ENCODE measurements at regions not wholly inside any gene's neighbourhood (a gene's known extent, or its start where the extent isn't known, plus 50 kb on each side); places are given as distances from the start of the nearest gene placed in this dataset.

- no peak overlapping the region for H3K27ac ChIP-seq
- WGBS, 2 donors, result 48 to 55% methylated on average over 6 of the region's 6 CpGs
- H3K36me3 ChIP-seq, result no peaks in the 10 kb centered on the region
- H3K4me1 ChIP-seq, result no peaks in the 10 kb centered on the region
- H3K27me3 ChIP-seq, result no peaks in the 10 kb centered on the region
- TF ChIP-seq EP300 (IDR thresholded peaks at IDR 0.05), result no peak
- TF ChIP-seq, protein P1, sequence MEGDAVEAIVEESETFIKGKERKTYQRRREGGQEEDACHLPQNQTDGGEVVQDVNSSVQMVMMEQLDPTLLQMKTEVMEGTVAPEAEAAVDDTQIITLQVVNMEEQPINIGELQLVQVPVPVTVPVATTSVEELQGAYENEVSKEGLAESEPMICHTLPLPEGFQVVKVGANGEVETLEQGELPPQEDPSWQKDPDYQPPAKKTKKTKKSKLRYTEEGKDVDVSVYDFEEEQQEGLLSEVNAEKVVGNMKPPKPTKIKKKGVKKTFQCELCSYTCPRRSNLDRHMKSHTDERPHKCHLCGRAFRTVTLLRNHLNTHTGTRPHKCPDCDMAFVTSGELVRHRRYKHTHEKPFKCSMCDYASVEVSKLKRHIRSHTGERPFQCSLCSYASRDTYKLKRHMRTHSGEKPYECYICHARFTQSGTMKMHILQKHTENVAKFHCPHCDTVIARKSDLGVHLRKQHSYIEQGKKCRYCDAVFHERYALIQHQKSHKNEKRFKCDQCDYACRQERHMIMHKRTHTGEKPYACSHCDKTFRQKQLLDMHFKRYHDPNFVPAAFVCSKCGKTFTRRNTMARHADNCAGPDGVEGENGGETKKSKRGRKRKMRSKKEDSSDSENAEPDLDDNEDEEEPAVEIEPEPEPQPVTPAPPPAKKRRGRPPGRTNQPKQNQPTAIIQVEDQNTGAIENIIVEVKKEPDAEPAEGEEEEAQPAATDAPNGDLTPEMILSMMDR (IDR thresholded peaks at IDR 0.05), result no peak
- no peak for TF ChIP-seq POLR2A (IDR thresholded peaks at IDR 0.05)
- H3K9me3 ChIP-seq, result no peaks in the 10 kb centered on the region
- DNase-seq (ENCODE audit: low spot score in 2 of 2), result no peak
- no peak overlapping the region for H3K4me3 ChIP-seq
Measured at GRCh38 chr6:1059596-1059995, 252.3 kb upstream of the FOXQ1 start.

DNA sequence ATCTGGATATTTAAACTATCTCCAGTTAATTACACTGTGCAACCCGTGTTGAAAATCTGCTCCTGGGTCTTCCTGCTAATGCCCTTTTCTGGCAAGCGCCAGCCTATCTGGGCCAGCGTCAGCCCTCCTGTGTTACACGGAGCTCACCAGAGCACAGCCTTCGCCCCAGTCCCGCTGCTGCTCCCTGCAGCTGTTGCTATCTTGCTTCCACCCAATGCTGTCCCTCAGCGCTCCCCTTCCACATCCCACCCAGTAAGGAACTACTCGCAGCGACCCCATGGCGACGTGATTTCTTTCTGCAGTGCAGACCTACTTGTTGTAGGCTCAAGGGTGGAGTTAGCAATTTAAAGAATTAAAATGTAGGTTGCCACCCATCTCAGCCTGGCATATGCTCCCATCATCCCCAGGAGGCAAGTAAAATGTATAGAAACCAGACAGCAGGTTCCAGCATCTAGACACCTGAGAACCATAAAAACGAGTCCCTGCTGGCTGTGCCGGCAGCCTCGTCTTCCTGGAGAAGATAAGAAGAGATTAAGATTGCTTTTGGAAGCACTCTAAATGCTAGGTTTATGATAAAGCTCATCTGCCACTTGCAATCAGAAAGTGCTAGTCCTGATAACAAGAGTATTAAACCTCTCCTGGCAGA, 254.3 kb upstream of the FOXQ1 start:
- TF ChIP-seq POLR2A (IDR thresholded peaks at IDR 0.05), result no peak
- TF ChIP-seq, protein P1 (IDR thresholded peaks at IDR 0.05), result no peak
- no peak for TF ChIP-seq EP300 (IDR thresholded peaks at IDR 0.05)
- Histone ChIP-seq H3K4me1 (no peaks in the 10 kb centered on the region), H3K4me3 (no peak overlapping the region), H3K36me3 (no peaks in the 10 kb centered on the region), H3K27ac (no peak overlapping the region), H3K27me3 (peaks cover 0 to 1% of the 10 kb centered on the region in 2 donors), H3K9me3 (no peaks in the 10 kb centered on the region)
- 62 to 79% methylated on average over 14 of the region's 14 CpGs for WGBS, 2 donors
- DNase-seq (ENCODE audit: low spot score in 2 of 2), result no peak

DNA sequence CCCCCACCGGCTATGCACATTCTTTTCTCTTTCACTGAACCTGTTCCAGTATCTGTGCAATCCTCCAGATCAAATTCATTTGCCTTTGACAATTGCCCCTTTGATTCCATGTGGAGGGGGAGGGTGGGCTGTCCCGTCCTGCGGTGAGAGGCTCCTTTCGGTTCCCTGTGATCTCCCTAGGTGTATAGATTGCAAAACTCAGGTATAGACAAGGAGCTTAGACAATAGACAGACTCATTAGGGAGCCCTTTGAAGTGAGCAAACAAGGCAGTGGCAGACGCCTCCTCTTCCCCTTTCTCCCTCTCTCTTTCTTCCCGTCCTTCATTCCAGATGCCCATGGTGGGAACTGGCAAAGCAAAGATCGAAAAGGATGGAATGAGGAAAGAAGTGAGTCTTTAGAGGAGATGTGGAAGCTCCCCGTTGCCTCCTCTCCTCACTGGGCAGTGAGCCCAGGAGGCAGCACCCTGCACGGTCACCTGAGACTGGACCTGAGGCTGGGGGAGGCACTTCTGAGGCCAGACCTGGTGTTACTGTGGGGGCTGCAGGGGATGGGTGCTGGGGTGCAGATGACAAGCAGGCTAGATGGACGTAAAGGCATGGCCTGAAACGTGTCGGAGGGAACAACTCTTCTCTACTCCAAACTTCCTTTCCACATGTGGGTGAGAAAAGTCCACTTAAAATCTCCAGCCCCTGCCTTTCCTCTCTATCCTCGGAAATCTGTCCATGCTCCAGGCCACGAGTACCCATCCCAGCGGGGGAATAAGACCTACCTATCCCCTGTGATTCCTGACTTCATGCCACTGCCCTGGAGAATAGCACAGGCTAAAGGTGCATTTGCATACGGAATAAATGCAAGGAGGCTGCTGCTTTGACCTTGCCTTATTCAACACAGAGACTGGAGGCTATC, 256.6 kb upstream of the FOXQ1 start:
- Histone ChIP-seq H3K9me3 (no peaks in the 10 kb centered on the region), H3K36me3 (no peaks in the 10 kb centered on the region), H3K4me1 (no peaks in the 10 kb centered on the region), H3K4me3 (no peak overlapping the region), H3K27me3 (peaks cover 0 to 7% of the 10 kb centered on the region in 2 donors), H3K27ac (no peak overlapping the region)
- no peak for DNase-seq (ENCODE audit: low spot score in 2 of 2)
- WGBS, 2 donors, result 66 to 71% methylated on average over 16 of the region's 16 CpGs
- no peak for TF ChIP-seq POLR2A (IDR thresholded peaks at IDR 0.05)
- TF ChIP-seq, protein P1 (IDR thresholded peaks at IDR 0.05), result no peak
- TF ChIP-seq EP300 (IDR thresholded peaks at IDR 0.05), result no peak

- Histone ChIP-seq H3K4me3 (no peak overlapping the region), H3K27ac (no peak overlapping the region), H3K4me1 (no peaks in the 10 kb centered on the region), H3K36me3 (no peaks in the 10 kb centered on the region), H3K27me3 (peaks cover 0 to 7% of the 10 kb centered on the region in 2 donors), H3K9me3 (no peaks in the 10 kb centered on the region)
- no peak for DNase-seq (ENCODE audit: low spot score in 2 of 2)
- TF ChIP-seq, protein P1 (IDR thresholded peaks at IDR 0.05), result no peak
- TF ChIP-seq EP300 (IDR thresholded peaks at IDR 0.05) (no peak), POLR2A (IDR thresholded peaks at IDR 0.05) (no peak)
- 84 to 94% methylated on average over 3 of the region's 3 CpGs for WGBS, 2 donors
Measured at GRCh38 chr6:1054653-1055014, 257.3 kb upstream of the FOXQ1 start.

GRCh38 chr6:1053586-1053985, 258.3 kb upstream of the FOXQ1 start:
- 66 to 75% methylated on average over 7 of the region's 7 CpGs for whole genome bisulfite sequencing, 2 donors
- Histone ChIP-seq H3K27ac (no peak overlapping the region), H3K4me3 (no peak overlapping the region), H3K4me1 (no peaks in the 10 kb centered on the region), H3K36me3 (no peaks in the 10 kb centered on the region), H3K9me3 (no peaks in the 10 kb centered on the region), H3K27me3 (peaks cover 0 to 7% of the 10 kb centered on the region in 2 donors)
- no peak for DNase-seq (ENCODE audit: low spot score in 2 of 2)
- TF ChIP-seq POLR2A (IDR thresholded peaks at IDR 0.05), result no peak

Measured in tibial nerve (tissue), 4 donors.